Stimulated activated CD4-positive, alpha-beta T cell treated with anti-CD3 and anti-CD28 coated beads, Interleukin-15, amount 100 ng/mL, for 48 hours (primary cell): ENCODE measurements at regions not wholly inside any gene's neighbourhood (a gene's known extent, or its start where the extent isn't known, plus 50 kb on each side); places are given as distances from the start of the nearest gene placed in this dataset.

ENCODE experiments used
- DNase-seq, 2 donors: peaks; one replicate each; pipeline ENCODE4 v3.0.0-alpha.2; 2020; ENCODE audit warnings: low read depth in 2 of 2

GRCh38 chr12:16984484-16984883 lies 378.5 kb upstream of the LMO3 start:
- no peak for DNase-seq

GRCh38 chr12:16972923-16973770 lies 367.2 kb upstream of the LMO3 start:
- no peak for DNase-seq

- no peak for DNase-seq
These were observed 356.9 kb upstream of the LMO3 start for GRCh38 chr12:16962889-16963288.

DNA sequence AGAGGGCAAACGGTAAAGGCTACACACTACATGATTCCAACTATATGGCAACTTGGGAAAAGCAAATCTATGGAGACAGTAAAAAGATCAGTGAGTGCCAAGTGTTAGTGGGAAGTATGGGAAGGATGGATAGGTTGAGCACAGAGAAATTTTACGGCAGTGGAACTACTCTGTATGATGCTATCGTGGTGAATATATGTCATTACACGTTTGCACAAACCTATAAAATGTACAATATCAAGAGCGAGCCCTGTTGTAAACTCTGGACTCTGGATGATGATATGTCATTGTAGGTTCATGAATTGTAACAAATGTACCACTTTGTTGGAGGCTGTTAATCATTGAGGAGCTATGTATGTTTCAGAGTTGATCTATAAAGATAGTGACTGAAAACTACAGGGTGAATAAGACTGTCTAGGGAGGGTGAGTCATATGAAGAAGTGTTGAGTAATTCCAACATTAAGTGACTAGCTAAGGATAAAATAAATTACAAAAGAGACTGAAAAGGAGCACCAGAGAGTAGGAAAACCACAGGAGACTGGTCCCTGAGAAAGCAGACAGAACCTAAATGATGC lies 349.2 kb upstream of the LMO3 start:
- no peak for DNase-seq

DNA sequence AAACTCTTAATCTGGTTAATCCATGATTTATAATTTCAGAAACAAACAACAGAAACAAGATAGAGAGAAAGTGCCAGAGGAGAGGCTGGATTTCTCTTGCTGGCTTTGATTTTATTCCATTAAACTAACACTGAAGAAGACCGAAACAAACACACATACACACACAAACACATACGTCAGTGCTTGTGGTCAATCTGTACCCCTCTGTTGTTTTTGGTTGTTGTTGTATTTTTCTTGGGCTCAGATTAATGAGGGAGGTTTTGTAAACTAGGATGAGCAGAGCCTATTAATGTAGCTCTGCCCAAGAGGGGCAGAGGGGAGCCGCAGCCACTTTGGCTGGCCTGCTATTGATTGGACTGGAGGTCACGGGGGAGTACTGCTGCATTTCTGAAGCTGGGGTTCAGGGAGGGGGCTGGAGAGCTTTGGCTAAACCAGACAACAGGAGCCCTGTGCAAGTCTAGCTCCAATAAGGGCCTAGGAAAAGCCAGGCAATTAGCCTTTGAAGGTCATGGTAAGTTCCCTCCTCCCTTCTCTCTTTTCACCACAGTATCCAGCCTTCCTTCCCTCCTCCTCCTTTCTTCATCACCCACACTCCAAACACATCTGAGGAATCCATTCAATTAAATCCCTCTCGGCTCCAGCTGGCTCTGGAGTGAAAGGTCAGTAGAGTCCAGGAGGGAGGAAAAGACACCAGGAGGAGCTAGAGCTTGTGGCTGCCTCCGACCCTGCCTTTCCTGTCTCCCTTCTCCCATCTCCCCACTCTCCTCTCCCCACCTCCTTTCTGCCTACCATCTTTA lies 344.1 kb upstream of the LMO3 start:
- no peak for DNase-seq

- DNase-seq, result no peak
These were observed 343.4 kb upstream of the LMO3 start for GRCh38 chr12:16949371-16949770.

DNA sequence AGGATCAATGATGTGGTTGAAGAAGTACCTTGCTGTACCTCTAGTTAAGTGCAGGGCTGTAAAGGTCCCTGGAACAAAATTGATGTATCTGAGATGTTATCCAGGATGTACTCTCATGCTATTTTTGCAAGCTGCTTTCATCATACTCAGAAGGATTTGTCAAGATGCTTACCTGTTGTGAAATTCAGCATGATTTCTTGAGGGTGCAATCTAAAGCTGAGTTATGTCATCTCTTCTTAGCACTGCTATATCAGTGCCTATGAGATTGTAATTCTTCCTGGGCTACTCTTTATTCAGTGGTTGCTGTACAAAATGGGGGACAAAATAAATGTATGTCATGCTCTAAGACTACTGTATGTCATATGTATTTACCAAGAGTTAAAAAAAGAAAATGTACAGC lies 340.7 kb upstream of the LMO3 start:
- no peak for DNase-seq

GRCh38 chr12:16939871-16940306 lies 333.9 kb upstream of the LMO3 start:
- peak in 1 of 2 donors; percentile 1 for DNase-seq

DNA sequence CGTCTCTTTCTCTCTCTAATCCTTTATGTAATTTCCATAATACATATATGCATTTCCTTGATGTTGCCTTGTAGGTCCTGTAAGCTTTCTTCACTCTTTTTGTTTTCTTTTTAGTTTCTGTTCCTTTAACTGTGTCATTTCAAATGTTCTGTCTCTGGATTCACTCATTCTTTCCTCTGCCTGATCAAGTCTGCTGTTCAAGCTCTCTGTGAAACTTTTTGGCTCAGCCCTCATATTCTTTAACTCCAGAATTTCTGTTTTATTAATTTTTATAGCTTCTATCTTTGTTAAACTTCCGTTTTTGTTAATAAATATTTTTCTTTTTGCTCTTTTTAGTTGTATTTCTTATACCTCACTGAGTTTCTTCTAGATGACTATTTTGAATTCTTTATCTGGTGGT lies 321.3 kb upstream of the LMO3 start:
- DNase-seq, result no peak

DNA sequence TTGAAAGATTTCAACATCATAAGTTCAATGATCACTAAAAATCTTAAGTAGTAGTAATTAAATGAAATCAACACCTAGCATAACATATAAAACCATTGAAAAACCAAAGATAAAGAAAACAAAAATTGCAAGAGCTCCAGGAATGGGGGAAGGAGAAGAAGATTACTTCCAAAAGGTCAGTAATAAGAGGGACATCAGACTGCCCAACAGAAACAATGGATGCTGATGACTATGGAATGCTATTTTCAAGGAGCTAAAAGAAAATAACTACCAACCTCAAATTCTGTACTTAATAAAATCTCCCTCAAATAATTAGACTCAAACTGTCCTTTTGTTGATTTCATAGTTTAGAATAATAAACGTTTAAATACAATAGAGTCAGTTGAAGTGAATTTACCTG lies 314.5 kb upstream of the LMO3 start:
- DNase-seq, result no peak

GRCh38 chr12:16919551-16919950 lies 313.6 kb upstream of the LMO3 start:
- no peak for DNase-seq

DNA sequence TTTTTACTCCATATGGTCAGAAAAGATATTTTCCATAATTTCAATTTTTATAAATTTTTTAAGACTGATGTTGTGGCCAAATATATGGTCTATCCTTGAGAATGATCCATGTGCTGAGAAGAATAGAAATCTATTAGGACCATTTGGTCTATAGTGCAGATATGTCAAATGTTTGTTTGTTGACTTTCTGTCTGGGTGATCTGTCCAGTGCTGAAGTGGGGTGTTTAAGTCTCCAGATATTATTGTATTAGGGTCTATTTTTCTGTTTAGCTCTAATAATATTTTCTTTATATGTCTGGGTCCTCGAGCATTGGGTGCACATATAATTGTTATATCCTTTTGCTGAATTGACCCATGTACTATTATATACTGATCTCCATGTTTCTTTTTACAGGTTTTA lies 308.9 kb upstream of the LMO3 start:
- no peak for DNase-seq

- DNase-seq, result no peak
These were observed 308.0 kb upstream of the LMO3 start for GRCh38 chr12:16913832-16914490.

DNA sequence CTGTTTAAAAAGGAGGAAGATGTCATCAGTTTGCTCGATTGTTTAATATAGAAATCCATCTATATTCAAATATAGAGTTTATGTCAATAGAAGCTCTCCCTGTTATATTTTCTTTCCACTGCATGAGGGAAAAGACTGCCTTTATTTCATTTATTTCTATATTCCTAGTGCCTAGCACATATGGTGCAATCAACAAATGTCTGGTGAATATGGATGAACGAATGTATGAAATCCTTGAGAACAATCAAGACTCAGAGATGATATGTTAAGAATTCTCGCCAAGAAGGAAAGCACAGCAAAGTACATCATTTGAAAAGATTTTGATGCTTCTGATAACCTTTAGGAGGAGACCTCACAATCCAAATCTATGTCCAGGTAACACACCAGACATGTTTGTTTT lies 296.0 kb upstream of the LMO3 start:
- DNase-seq, result no peak

DNA sequence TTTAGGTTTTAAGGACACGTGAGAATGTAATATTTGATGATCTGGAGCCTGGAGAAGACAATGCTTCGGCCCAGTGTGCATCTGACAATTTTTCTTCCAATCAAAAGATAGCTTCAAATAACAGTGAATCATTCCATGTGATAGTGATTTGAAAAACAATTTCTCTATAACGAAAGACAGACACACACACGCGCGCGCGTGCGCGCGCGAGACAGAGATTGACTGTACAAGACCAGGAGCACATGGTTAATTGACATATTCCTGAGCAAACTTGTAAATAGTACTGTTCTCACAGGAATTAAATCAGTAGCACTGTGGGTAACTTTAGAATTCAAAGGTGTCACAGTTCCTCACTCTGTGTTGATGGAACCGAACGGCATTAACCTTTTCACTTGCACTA lies 287.5 kb upstream of the LMO3 start:
- DNase-seq, result no peak

DNA sequence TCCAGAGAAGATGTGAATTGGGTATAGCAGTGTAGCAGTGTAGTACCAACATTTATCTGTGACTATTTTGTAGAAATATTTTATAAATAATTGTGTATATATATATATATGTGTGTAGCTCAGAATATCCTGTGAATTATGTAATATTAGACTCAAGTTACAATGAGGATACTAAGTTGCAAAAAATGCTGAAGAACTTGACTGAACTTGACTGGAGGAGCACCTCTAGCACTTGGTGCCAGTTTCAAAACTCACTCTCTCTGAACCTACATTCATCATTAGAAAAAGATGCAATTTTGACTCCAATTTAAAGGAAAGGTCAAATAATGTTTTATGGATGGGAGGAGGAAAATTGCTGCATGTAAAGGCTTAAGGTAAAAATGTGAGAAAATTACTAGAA lies 285.7 kb upstream of the LMO3 start:
- no peak for DNase-seq

DNA sequence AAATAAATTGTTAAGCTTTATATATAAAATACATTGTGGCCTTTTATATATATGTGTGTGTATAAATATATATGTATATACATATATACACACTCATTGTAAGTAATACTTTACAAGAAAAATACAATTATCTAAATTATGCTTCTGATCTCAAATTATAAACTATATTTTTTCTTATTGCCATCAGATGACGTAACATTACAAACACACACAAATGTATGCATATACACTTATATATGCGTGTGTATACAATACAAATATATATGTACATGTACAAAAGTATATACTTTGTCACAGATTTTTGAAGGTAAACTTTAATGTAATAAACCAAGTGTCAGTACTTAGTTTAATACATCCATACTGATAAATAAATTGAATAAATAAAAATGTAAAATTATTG lies 278.9 kb upstream of the LMO3 start:
- DNase-seq, result no peak

- no peak for DNase-seq
These were observed 278.1 kb upstream of the LMO3 start for GRCh38 chr12:16884056-16884455.

DNA sequence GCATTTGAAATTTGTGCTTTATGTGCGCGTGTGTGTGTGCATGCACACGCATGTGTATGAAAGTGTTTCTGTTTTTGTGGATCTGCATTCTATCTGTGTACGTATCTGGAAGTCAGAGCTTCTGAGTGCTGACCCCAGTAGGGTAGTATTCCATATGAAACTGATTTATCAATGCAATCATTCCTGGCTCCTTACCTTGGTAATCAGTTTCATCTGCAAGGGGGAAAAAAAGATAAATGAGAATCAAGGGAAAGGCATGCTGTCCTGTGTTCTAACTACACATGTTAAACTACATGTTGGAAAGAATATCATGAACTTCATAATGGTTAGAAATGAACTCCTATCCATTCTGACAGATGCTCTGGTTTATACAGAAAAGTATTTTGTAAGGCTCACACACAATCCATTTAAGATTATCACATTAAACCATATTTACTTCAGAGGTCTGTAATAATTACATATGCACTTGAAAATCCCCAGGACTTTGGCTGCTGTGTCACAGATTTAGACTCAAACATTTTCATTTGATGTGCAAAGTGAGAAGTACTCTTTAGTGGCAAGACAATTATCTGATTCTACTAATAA lies 276.1 kb upstream of the LMO3 start:
- no peak for DNase-seq

GRCh38 chr12:16880864-16881285 lies 274.9 kb upstream of the LMO3 start:
- no peak for DNase-seq

GRCh38 chr12:16870845-16871244 lies 264.9 kb upstream of the LMO3 start:
- DNase-seq, result no peak

DNA sequence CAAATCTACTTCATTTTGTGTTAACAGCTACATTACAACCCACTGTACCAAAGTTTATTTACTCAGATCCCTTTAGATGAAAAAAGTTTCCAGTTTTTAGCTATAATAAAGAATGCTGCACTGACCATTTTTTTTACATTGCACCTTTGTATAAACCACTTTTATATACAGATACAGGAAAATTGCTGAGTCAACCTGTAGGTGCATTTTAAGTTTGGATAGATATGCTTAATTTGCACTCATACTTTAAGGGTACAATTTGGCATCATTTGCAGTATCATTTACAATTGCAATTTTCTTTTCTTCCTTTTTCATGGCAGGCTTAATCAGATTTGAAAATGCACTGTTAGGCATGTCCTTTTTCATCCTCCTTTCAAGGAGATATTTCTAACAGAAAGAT lies 257.8 kb upstream of the LMO3 start:
- DNase-seq, result no peak
